GM21737 (cell line): ENCODE measurements at regions not wholly inside any gene's neighbourhood (a gene's known extent, or its start where the extent isn't known, plus 50 kb on each side); places are given as distances from the start of the nearest gene placed in this dataset.
"Not testable (repeated sequence)": the region's sequence is repeated elsewhere in the genome, so short reads cannot be mapped to it uniquely, and the experiment has no call there.

ENCODE experiments used
- ATAC-seq: cut with Tn5 transposase; IDR thresholded peaks from one replicate; pipeline ENCODE4 v1.9.1; 2021; ENCODE audit warnings: mild to moderate bottlenecking, moderate library complexity; ENCODE audit not compliant: unreplicated experiment

GRCh38 chr6:57708061-57708460 is 390.6 kb downstream of the PRIM2 start:
- not testable (repeated sequence) for ATAC-seq

GRCh38 chr6:57722546-57722945 is 405.1 kb downstream of the PRIM2 start:
- ATAC-seq, result not testable (repeated sequence)

DNA sequence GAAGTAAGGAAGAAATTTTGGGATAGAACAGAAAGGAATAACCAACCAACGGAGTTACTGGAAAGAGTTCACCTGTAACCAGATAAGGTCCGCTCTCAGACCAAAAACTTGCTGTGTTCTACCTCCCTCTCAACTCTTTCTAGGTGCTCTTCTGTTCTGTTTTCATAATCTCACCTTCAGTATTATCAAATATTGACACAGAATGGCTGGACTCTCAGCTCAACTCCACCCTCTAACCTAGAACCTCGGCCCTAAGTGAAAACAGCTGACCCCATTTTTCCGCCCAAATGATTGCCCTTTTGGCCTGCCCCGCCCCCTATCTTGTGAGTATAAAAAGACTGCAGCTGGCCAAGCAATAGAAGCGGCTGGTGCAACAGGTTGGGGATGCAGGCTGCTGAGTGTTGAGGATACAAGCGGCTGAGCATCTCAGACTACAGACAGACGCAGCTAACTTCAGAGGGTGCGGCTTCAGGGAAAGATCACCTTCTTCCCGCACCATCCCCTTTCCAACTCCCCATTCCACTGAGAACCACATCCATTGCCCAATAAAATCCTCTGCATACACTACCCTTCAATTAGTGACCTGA is 406.5 kb downstream of the PRIM2 start:
- not testable (repeated sequence) for ATAC-seq

- not testable (repeated sequence) for ATAC-seq
Measured at GRCh38 chr6:57729407-57729806, 412.0 kb downstream of the PRIM2 start.

DNA sequence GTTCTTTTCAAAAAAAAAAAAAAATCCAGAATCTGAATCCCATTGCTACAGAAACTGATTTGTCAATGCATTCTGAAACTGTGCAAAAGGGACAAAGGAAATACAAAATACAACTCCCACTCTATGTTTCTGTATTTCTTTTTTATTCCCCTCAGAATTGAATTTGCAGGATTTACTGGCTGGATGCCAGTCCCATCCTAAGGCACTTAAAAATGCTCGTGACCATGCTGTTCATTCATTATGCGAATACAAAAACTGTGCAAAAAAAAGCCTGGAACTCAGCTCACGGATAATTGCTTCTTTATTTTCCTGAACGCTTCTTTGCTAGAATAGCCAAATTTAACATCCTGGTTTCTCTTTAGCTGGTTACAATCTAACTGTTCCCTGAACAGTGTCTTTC is 413.3 kb downstream of the PRIM2 start:
- ATAC-seq, result not testable (repeated sequence)

- not testable (repeated sequence) for ATAC-seq
Measured at GRCh38 chr6:57747716-57748115, 430.3 kb downstream of the PRIM2 start.

DNA sequence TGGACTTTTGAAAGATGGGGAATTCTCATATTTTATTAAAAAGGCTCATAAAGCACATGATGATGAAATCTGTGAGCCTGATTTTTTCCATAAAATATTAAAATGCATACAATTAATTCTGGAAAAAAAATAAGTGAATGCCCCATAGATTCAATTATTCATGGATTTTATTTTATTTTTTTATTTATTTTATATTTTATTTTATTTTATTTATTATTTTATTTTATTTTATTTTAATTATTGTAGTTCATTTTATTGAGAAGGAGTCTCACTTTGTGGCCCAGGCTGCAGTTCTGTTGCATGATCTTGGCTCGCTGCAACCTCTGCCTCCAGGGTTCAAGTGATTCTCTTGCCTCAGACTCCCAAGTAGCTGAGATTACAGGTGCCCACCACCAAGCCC is 442.4 kb downstream of the PRIM2 start:
- ATAC-seq, result not testable (repeated sequence)

GRCh38 chr6:57792720-57793397 is 475.4 kb downstream of the PRIM2 start:
- not testable (repeated sequence) for ATAC-seq

GRCh38 chr6:57793398-57793762 is 475.9 kb downstream of the PRIM2 start:
- ATAC-seq, result not testable (repeated sequence)

DNA sequence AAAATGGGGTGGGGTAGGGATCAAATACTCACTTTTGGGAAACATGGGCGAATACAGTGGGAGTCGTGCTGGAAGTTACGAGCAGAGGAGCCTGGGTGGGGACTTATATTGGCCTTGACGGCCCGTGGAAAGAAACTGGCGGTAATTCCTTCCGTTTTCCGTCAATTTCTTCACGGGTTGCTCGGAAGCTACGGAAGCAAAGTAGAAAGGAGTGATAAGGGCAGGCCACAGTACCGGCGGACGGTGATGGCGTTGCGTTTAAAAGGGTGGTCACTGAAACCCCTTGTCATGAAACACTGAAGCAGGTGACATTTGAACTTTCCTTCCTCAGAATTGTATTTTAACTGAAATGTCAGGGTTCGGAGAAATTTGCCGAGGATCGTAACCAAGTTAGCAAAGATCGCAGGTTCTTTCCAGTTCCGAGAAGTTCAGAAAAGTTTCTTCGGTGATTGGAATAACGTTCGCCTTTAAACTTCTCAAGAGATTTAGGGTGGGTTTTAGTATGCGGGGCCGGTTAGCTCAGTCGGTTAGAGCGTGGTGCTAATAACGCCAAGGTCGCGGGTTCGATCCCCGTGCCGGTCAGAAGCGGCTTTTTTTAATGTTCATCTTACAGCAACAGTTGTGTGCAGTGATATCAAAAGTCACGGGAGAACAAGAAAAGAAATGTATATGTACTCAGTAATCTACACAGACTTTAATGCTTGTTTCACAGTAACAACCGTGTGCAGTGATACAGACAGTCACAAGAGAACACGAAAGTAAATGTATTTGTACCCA is 482.5 kb downstream of the PRIM2 start:
- not testable (repeated sequence) for ATAC-seq

- not testable (repeated sequence) for ATAC-seq
Measured at GRCh38 chr6:57808581-57808980, 491.2 kb downstream of the PRIM2 start.

DNA sequence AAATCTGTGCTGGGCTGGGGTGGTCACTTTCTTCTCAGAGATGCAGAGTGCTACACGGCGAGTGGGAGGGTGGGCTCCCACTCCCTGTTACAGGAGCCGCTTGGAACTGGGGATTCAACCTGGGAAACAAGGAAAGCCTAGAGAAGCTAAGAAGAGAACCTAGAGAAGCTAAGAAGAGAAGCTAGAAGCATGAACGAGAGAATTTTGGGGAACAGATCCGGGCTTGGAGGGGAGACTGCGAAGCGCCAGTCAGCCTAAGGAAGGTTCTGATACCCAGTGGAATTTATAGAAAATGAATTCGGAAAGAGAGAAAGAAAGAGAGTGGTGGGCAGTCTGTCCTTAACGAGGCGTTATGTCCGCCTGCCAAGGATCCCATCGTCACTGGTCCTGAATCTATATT is 492.0 kb downstream of the PRIM2 start:
- ATAC-seq, result not testable (repeated sequence)

DNA sequence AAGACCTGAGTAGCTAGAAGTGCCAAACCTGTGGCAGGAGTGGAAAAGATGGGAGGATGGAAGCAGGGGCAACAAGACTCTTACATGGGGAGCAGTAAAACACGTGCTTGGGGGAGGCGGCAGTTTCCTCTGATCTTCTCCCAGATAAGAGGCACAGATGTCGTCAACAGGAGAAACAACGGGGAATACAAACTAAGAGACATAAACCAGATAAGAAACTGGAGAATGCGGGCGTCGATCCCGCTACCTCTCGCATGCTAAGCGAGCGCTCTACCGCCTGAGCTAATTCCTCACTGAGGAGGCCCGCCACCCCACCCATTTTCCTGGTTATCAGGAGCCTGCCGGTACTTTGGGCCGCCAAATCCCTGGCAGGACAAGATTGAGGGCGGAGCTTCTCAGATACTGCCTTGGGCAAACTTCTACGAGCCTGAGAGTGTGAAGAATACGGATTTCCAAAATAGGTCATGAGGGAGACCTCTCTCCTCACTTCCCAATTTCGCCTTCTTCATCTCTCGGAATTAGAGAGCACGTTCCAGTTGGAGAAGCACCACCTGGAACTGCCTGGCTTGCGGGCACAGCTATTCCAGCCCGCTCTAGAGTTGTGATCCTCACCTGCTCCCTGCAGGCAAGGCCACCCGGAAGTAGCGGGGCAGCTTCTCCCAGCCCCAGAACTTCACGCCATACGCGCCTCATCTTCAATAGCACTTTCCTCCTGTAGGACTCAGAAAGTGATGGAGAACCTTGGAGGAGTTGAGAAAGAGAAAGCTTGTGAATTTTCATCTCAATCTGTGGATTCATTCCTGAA is 496.0 kb downstream of the PRIM2 start:
- ATAC-seq, result not testable (repeated sequence)

DNA sequence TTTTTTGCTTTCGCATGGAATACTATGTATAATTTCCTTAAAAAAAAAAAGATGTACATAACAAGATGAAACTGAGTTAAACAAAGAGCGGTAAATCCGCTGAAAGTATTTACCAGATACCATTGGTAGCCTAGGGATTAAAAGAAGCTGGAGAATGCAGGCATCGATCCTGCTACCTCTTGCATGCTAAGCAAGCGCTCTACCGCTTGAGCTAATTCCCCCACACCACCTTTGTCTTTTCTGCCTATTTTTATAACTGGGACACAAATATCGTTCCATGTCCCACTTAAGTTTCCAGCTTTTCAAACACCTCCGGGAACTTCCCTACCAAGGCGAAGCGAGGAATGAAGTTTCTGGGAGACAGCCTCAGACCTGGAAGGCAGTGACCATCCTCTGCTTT is 498.4 kb downstream of the PRIM2 start:
- ATAC-seq, result not testable (repeated sequence)

GRCh38 chr6:57821325-57821724 is 503.9 kb downstream of the PRIM2 start:
- not testable (repeated sequence) for ATAC-seq

DNA sequence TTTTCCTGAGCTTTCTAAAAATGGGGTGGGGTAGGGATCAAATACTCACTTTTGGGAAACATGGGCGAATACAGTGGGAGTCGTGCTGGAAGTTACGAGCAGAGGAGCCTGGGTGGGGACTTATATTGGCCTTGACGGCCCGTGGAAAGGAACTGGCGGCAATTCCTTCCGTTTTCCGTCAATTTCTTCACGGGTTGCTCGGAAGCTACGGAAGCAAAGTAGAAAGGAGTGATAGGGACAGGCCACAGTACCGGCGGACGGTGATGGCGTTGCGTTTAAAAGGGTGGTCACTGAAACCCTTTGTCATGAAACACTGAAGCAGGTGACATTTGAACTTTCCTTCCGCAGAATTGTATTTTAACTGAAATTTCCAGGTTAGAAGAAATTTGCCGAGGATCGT is 505.0 kb downstream of the PRIM2 start:
- not testable (repeated sequence) for ATAC-seq

DNA sequence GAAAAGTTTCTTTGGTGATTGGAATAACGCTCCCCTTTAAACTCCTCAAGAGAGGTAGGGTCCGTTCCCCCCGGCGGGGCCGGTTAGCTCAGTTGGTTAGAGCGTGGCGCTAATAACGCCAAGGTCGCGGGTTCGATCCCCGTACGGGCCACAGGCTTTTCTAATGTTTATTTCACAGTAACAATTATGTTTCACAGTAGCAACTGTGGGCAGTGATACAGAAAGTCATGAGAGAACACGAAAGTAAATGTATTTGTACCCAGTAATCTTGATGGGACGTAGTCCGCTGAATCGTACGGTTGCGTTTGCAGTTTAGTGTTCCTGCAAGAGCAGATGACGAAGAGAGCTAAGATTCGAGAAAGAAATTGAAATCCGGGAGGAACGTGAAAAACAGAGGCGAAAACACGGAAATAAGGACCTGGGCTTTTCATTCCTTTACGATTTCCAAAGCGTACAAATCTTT is 505.5 kb downstream of the PRIM2 start:
- no peak for ATAC-seq

DNA sequence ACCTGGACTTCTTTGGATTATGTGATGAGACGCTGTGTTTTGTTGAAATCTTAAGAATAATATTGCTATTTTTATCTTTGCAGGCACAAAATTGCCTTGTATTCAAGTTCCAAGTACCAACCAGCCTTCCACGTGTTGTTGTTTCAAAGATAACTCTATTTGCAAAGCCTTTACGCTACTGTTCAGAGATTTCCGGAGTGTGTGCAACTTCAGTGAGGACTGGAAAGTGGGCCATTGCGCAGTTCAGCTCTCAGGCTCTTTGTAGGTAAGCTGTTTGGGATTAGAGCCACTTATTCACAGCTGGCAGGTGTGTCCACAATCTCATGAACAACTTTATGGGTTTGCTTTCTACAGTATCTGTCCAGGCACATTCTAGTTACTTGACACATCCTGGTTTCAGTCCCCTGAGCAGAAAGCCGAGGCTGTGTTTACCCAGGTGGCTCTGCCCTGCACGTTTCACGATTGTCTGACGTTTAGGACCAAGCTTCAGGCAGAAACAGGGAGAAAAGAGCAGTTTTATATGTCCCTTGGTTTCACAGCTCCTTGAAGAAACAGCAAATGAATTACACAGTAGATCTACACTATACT is 520.3 kb downstream of the PRIM2 start:
- ATAC-seq, result not testable (repeated sequence)

DNA sequence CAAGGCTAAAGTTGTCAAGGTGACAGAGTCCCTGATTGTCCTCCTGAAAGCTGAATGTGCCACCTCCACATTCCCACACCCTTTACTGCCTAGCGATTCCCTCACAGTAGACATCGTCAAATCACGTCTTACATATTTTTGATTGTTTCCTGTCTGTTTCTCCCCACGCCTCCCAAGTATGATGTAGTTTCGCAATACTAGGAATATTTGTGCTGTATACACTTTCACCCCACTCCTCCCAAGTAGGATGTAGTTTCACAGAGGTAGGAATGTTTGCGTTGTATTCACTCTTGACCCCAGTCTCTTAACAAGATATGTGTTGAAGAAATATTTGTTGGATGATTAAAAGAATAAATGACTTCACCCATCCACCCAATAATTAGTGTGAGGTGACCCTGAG is 524.1 kb downstream of the PRIM2 start:
- ATAC-seq, result not testable (repeated sequence)

DNA sequence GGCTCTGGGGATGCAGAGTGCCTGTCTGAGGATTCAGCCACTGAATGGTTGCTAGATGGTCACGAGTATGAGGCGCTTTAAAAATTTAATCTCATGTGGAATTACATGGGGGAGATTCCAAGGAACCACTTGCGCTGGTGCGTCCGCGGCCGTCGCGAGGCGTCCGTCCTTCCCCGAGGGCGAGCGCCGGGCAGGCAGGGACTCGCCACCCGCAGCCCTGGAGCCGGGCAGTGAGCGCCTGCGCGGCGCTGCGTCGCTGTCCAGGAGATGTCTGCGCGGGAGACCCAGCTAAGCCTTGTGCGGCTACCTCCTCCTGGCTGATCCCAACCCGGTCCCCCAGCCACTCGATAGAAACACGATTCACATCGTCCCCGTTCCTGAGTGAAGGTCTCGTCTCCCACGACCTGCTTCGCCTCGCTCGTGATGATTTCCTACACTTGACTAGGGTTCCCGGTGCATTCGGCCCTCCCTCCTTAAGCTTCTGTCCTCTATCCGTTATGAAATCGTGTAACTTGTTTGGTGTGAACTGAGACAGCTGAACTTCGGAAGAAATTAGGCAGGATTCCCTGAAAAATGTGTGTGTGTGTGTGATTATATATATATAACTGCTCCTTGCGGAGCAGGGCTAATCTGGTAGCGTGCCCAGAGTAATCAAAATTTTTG is 536.4 kb downstream of the PRIM2 start:
- not testable (repeated sequence) for ATAC-seq
